WTC11 (cell line): ENCODE measurements at regions not wholly inside any gene's neighbourhood (a gene's known extent, or its start where the extent isn't known, plus 50 kb on each side); places are given as distances from the start of the nearest gene placed in this dataset.

Experiments used
- ATAC-seq: fragments of 200-7000 bp; cut with Tn5 transposase; 2 replicates; pipeline ENCODE4 v1.10.0; 2021; ENCODE audit warnings: mild to moderate bottlenecking, moderate library complexity
- CTCF ChIA-PET: fragments of 300-600 bp; sonication (Branson Sonifier 250); formaldehyde crosslinking; loops from one replicate; lab custom pipeline; 2021; ENCODE audit warnings: antibody characterized with exemption; lab: Charles Lee
- POLR2A ChIA-PET: fragments of 350-600 bp; sonication (Branson Sonifier 250); formaldehyde crosslinking; loops from one replicate; lab custom pipeline; 2021; ENCODE audit warnings: antibody characterized with exemption; lab: Charles Lee
- DNase-seq: peaks from one replicate; pipeline ENCODE4 v3.0.0; 2021; ENCODE audit warnings: low spot score
- H3K27ac Mint-ChIP-seq: 2 replicates; pipeline ENCODE4 v1.8.0; 2021; ENCODE audit warnings: mixed read lengths
- H3K27me3 Mint-ChIP-seq: 2 replicates; pipeline ENCODE4 v1.8.0; 2021; ENCODE audit warnings: low read depth, mild to moderate bottlenecking, moderate library complexity, mixed read lengths
- H3K36me3 Mint-ChIP-seq: 2 replicates; pipeline ENCODE4 v1.8.0; 2021; ENCODE audit warnings: mixed read lengths
- H3K4me1 Mint-ChIP-seq: 2 replicates; pipeline ENCODE4 v1.8.0; 2022; ENCODE audit warnings: mixed read lengths
- H3K4me3 Mint-ChIP-seq: 2 replicates; pipeline ENCODE4 v1.8.0; 2021; ENCODE audit warnings: mild to moderate bottlenecking, moderate library complexity, mixed read lengths
- H3K9me3 Mint-ChIP-seq: 2 replicates; pipeline ENCODE4 v1.8.0; 2021; ENCODE audit warnings: mixed read lengths
- ATF3 ChIP-seq: sonication (generic); formaldehyde crosslinking; conservative IDR thresholded peaks from 2 replicates; pipeline ENCODE4 v1.8.1; 2022; ENCODE audit warnings: mild to moderate bottlenecking, missing genetic modification reagents
- CREM ChIP-seq: sonication (generic); formaldehyde crosslinking; IDR thresholded peaks from 2 replicates; pipeline ENCODE4 v1.8.1; 2022; ENCODE audit warnings: mild to moderate bottlenecking, missing genetic modification reagents, moderate library complexity
- E2F4 ChIP-seq: sonication (generic); formaldehyde crosslinking; IDR thresholded peaks from 2 replicates; pipeline ENCODE4 v1.8.1; 2022; ENCODE audit warnings: low read depth, mild to moderate bottlenecking, moderate library complexity, missing genetic modification reagents, borderline replicate concordance
- E2F5 ChIP-seq: sonication (generic); formaldehyde crosslinking; IDR thresholded peaks from 2 replicates; pipeline ENCODE4 v1.8.1; 2022; ENCODE audit warnings: mild to moderate bottlenecking, moderate library complexity, missing genetic modification reagents
- ETV6 ChIP-seq: sonication (generic); formaldehyde crosslinking; IDR thresholded peaks from 2 replicates; pipeline ENCODE4 v1.8.1; 2022; ENCODE audit warnings: mild to moderate bottlenecking, missing genetic modification reagents
- FOXP4 ChIP-seq: sonication (generic); formaldehyde crosslinking; IDR thresholded peaks from 2 replicates; pipeline ENCODE4 v1.8.0; 2022; ENCODE audit warnings: mild to moderate bottlenecking, missing genetic modification reagents
- GABPB1 ChIP-seq: sonication (generic); formaldehyde crosslinking; IDR thresholded peaks from 2 replicates; pipeline ENCODE4 v1.8.1; 2023; ENCODE audit warnings: mild to moderate bottlenecking, missing genetic modification reagents
- HMGA2 ChIP-seq: fragments of 250-450 bp; sonication (Bioruptor Pico); IDR thresholded peaks from 2 replicates; pipeline ENCODE4 v1.4.0; 2021; ENCODE audit warnings: mild to moderate bottlenecking, moderate library complexity
- IRF2 ChIP-seq: sonication (generic); formaldehyde crosslinking; IDR thresholded peaks from 2 replicates; pipeline ENCODE4 v1.8.0; 2022; ENCODE audit warnings: low read depth, missing genetic modification reagents, borderline replicate concordance
- KAT7 ChIP-seq: sonication (generic); formaldehyde crosslinking; IDR thresholded peaks from 2 replicates; pipeline ENCODE4 v1.8.1; 2023; ENCODE audit warnings: missing genetic modification reagents, mild to moderate bottlenecking, borderline replicate concordance
- NR1H2 ChIP-seq: sonication (generic); formaldehyde crosslinking; IDR thresholded peaks from 2 replicates; pipeline ENCODE4 v1.9.0; 2021; ENCODE audit warnings: mild to moderate bottlenecking, moderate library complexity, missing genetic modification reagents
- PRRX2 ChIP-seq: fragments of 250-450 bp; sonication (Bioruptor Pico); IDR thresholded peaks from 2 replicates; pipeline ENCODE4 v1.8.0; 2021; ENCODE audit warnings: mild to moderate bottlenecking
- SMAD3 ChIP-seq: sonication (generic); formaldehyde crosslinking; IDR thresholded peaks from 2 replicates; pipeline ENCODE4 v1.8.0; 2022; ENCODE audit warnings: missing genetic modification reagents, mild to moderate bottlenecking, borderline replicate concordance
- TEAD1 ChIP-seq: sonication (generic); formaldehyde crosslinking; IDR thresholded peaks from 2 replicates; pipeline ENCODE4 v1.8.0; 2022; ENCODE audit warnings: mild to moderate bottlenecking, missing genetic modification reagents
- TP53 ChIP-seq: sonication (generic); formaldehyde crosslinking; IDR thresholded peaks from 2 replicates; pipeline ENCODE4 v1.8.1; 2023; ENCODE audit warnings: mild to moderate bottlenecking, missing genetic modification reagents
- ZNF232 ChIP-seq: sonication (generic); formaldehyde crosslinking; IDR thresholded peaks from 2 replicates; pipeline ENCODE4 v1.8.0; 2022; ENCODE audit warnings: mild to moderate bottlenecking, missing genetic modification reagents
- ZNF281 ChIP-seq: sonication (generic); formaldehyde crosslinking; IDR thresholded peaks from 2 replicates; pipeline ENCODE4 v1.8.0; 2023; ENCODE audit warnings: mild to moderate bottlenecking, missing genetic modification reagents
- ZNF416 ChIP-seq: fragments of 250-450 bp; sonication (Bioruptor Pico); IDR thresholded peaks from 2 replicates; pipeline ENCODE4 v1.9.0; 2021; ENCODE audit warnings: mild to moderate bottlenecking, inconsistent platforms
- ZNF512 ChIP-seq: sonication (generic); formaldehyde crosslinking; IDR thresholded peaks from 2 replicates; pipeline ENCODE4 v1.8.1; 2022; ENCODE audit warnings: missing genetic modification reagents, borderline replicate concordance
- TF ChIP-seq, protein P1 (sequence below): sonication (generic); formaldehyde crosslinking; IDR thresholded peaks from 2 replicates; pipeline ENCODE4 v1.8.0; 2023; ENCODE audit warnings: missing genetic modification reagents
- TF ChIP-seq, protein P2 (sequence below): sonication (generic); formaldehyde crosslinking; IDR thresholded peaks from 2 replicates; pipeline ENCODE4 v1.8.0; 2022; ENCODE audit warnings: mild to moderate bottlenecking, missing genetic modification reagents

DNA sequence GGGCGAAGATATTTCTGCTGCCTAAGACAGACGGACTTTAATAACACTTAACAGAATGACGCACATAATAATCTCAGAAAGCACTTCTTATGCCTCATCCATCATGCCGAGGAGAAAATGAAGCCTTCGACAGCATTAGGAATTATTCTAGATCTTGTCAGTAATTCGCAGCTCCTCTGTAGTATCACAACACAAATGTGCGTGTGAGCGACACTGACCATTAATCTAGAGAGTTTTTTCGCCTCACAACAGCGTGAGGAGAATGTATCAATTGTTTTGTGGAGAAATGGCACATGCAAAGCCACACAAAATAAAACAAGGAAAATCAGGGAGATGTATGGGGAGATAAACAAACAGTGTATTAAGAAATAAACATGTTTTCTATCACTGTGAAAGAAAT is 410.2 kb upstream of the PSMD7 start:
- H3K27ac Mint-ChIP-seq, result no peak overlapping the region
- DNase-seq (no peak), ATAC-seq (no peak)
- no peaks in the 10 kb centered on the region for H3K9me3 Mint-ChIP-seq
- no peak overlapping the region for H3K4me3 Mint-ChIP-seq
- TF ChIP-seq PRRX2 (no peak), HMGA2 (CRISPR knock-in tag) (no peak), ZNF512 (no peak), CREM (no peak), NR1H2 (no peak)
- TF ChIP-seq, protein P1, sequence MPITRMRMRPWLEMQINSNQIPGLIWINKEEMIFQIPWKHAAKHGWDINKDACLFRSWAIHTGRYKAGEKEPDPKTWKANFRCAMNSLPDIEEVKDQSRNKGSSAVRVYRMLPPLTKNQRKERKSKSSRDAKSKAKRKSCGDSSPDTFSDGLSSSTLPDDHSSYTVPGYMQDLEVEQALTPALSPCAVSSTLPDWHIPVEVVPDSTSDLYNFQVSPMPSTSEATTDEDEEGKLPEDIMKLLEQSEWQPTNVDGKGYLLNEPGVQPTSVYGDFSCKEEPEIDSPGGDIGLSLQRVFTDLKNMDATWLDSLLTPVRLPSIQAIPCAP (CRISPR knock-in tag), result no peak
- no peaks in the 10 kb centered on the region for H3K36me3 Mint-ChIP-seq
- H3K4me1 Mint-ChIP-seq, result peaks cover 50% of the 10 kb centered on the region
- POLR2A ChIA-PET, result no interaction called here
- CTCF ChIA-PET, result interaction anchor here (0.6 kb wide), 1 partner anchor 149 kb away, joined by 3 read pairs; no protein-coding TSS in a partner anchor
- H3K27me3 Mint-ChIP-seq, result peaks cover 9% of the 10 kb centered on the region; the same call in 1 of the 2 replicates

- ATAC-seq (no peak), DNase-seq (no peak)
- POLR2A ChIA-PET, result no interaction called here
- no peaks in the 10 kb centered on the region for H3K36me3 Mint-ChIP-seq
- peaks cover 43% of the 10 kb centered on the region for H3K4me1 Mint-ChIP-seq
- H3K4me3 Mint-ChIP-seq, result no peak overlapping the region
- CTCF ChIA-PET, result no interaction called here
- H3K27me3 Mint-ChIP-seq, result peaks cover 6% of the 10 kb centered on the region; the same call in 1 of the 2 replicates
- H3K9me3 Mint-ChIP-seq, result no peaks in the 10 kb centered on the region
- TF ChIP-seq SMAD3 (CRISPR knock-in tag) (no peak), FOXP4 (CRISPR knock-in tag) (no peak), TP53 (no peak), ETV6 (CRISPR knock-in tag) (no peak), ZNF281 (no peak), TEAD1 (CRISPR knock-in tag) (no peak), KAT7 (CRISPR knock-in tag) (no peak), ZNF232 (CRISPR knock-in tag) (no peak), ZNF416 (CRISPR knock-in tag) (no peak), E2F5 (no peak), ATF3 (CRISPR knock-in tag) (no peak), GABPB1 (CRISPR knock-in tag) (no peak), IRF2 (CRISPR knock-in tag) (no peak), E2F4 (CRISPR knock-in tag) (no peak)
- TF ChIP-seq, protein P2, sequence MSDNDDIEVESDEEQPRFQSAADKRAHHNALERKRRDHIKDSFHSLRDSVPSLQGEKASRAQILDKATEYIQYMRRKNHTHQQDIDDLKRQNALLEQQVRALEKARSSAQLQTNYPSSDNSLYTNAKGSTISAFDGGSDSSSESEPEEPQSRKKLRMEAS (CRISPR knock-in tag), result no peak
- no peak overlapping the region for H3K27ac Mint-ChIP-seq
These were observed 411.3 kb upstream of the PSMD7 start for GRCh38 chr16:73885319-73885718.
